ENCODE measurements at regions not wholly inside any gene's neighbourhood (a gene's known extent, or its start where the extent isn't known, plus 50 kb on each side); places are given as distances from the start of the nearest gene placed in this dataset.

GRCh38 chr4:11342401-11342800 is 86.3 kb downstream of the HS3ST1 start:
- DNase-seq = no peak

- DNase-seq = no peak
Observed at GRCh38 chr4:11341337-11342043, 87.2 kb downstream of the HS3ST1 start.

- no peak for DNase-seq
Observed at GRCh38 chr4:11338956-11339782, 89.5 kb downstream of the HS3ST1 start.

- no peak for DNase-seq
Observed at GRCh38 chr4:11337287-11337686, 91.4 kb downstream of the HS3ST1 start.

GRCh38 chr4:11336435-11336834 is 92.3 kb downstream of the HS3ST1 start:
- no peak for DNase-seq

GRCh38 chr4:11334887-11335286 is 93.8 kb downstream of the HS3ST1 start:
- DNase-seq = no peak

GRCh38 chr4:11328401-11328800 is 100.3 kb downstream of the HS3ST1 start:
- DNase-seq = no peak

- no peak for DNase-seq
Observed at GRCh38 chr4:11326021-11326420, 102.7 kb downstream of the HS3ST1 start.

- no peak for DNase-seq
Observed at GRCh38 chr4:11323771-11324170, 104.9 kb downstream of the HS3ST1 start.

GRCh38 chr4:11313157-11313943 is 115.3 kb downstream of the HS3ST1 start:
- no peak for DNase-seq

GRCh38 chr4:11312389-11312788 is 116.3 kb downstream of the HS3ST1 start:
- DNase-seq = no peak

GRCh38 chr4:11301075-11301660 is 127.5 kb downstream of the HS3ST1 start:
- DNase-seq = no peak

- no peak for DNase-seq
Observed at GRCh38 chr4:11299836-11300235, 128.9 kb downstream of the HS3ST1 start.

GRCh38 chr4:11299016-11299415 is 129.7 kb downstream of the HS3ST1 start:
- DNase-seq = no peak

GRCh38 chr4:11298451-11298850 is 130.2 kb downstream of the HS3ST1 start:
- no peak for DNase-seq

GRCh38 chr4:11297627-11298026 is 131.1 kb downstream of the HS3ST1 start:
- no peak for DNase-seq

GRCh38 chr4:11297201-11297600 is 131.5 kb downstream of the HS3ST1 start:
- DNase-seq = no peak

GRCh38 chr4:11293866-11294265 is 134.8 kb downstream of the HS3ST1 start:
- no peak for DNase-seq

GRCh38 chr4:11287055-11287454 is 141.6 kb downstream of the HS3ST1 start:
- DNase-seq = no peak

- no peak for DNase-seq
Observed at GRCh38 chr4:11286533-11286932, 142.2 kb downstream of the HS3ST1 start.

GRCh38 chr4:11281720-11282119 is 147.0 kb downstream of the HS3ST1 start:
- DNase-seq = no peak

- DNase-seq = no peak
Observed at GRCh38 chr4:11271263-11271662, 157.4 kb downstream of the HS3ST1 start.

- no peak for DNase-seq
Observed at GRCh38 chr4:11268149-11268548, 160.5 kb downstream of the HS3ST1 start.

Measured in hematopoietic multipotent progenitor cell treated with erythropoietin and hydrocortisone succinate and interleukin-3 and kit ligand, for 6 days (in vitro differentiated cells).